ENCODE measurements at regions not wholly inside any gene's neighbourhood (a gene's known extent, or its start where the extent isn't known, plus 50 kb on each side); places are given as distances from the start of the nearest gene placed in this dataset.

GRCh38 chr6:23531666-23532065 lies 594.3 kb upstream of the NRSN1 start (continued):
- TF ChIP-seq BATF2 (CRISPR knock-in tag; IDR thresholded peaks at IDR 0.05) (no peak), ZKSCAN1 (IDR thresholded peaks at IDR 0.05; ENCODE audit: low read length) (no peak), ZNF333 (CRISPR knock-in tag; IDR thresholded peaks at IDR 0.05; ENCODE audit: borderline replicate concordance) (no peak), EP300 (IDR thresholded peaks at IDR 0.05; ENCODE audit: low read depth in 2 of 2, low read length in 2 of 2) (no peak), EP300 (CRISPR knock-in tag; IDR thresholded peaks at IDR 0.05; ENCODE audit: borderline replicate concordance) (no peak)

- CTCF ChIA-PET (ENCODE audit: low intra/inter-chr PET ratio, low total read pairs) = no interaction called here
Measured at GRCh38 chr6:23532227-23532626, 593.8 kb upstream of the NRSN1 start.

More at GRCh38 chr6:23532227-23532626, 593.8 kb upstream of the NRSN1 start:
- H3K4me2 ChIP-seq (ENCODE audit: low read depth, low read length) = no peak overlapping the region
- H3K4me3 ChIP-seq (replicated peaks in 1 of 3; ENCODE audit: insufficient read depth in 1 of 3, low read depth in 2 of 3, low read length in 3 of 3) = no peak overlapping the region
- H2AFZ ChIP-seq (ENCODE audit: low read length) = no peak overlapping the region
- H4K20me1 ChIP-seq (ENCODE audit: insufficient read depth, low read length) = no peaks in the 10 kb centered on the region
- TF ChIP-seq ZNF253 (CRISPR knock-in tag; IDR thresholded peaks at IDR 0.05; ENCODE audit: borderline replicate concordance) = no peak
- TF ChIP-seq ZNF484 (CRISPR knock-in tag; IDR thresholded peaks at IDR 0.05; ENCODE audit: borderline replicate concordance, low read depth) = no peak
- no peak for TF ChIP-seq CEBPG (CRISPR knock-in tag; IDR thresholded peaks at IDR 0.05)
- no peak for TF ChIP-seq ZSCAN29 (CRISPR knock-in tag; conservative IDR thresholded peaks at IDR 0.05)
- TF ChIP-seq CREB3 (CRISPR knock-in tag; IDR thresholded peaks at IDR 0.05) = no peak
- TF ChIP-seq ZNF792 (CRISPR knock-in tag; IDR thresholded peaks at IDR 0.05) = no peak
- no peak for TF ChIP-seq ZBTB33 (CRISPR knock-in tag; IDR thresholded peaks at IDR 0.05)
- no peak for TF ChIP-seq JUN (CRISPR knock-in tag; IDR thresholded peaks at IDR 0.05)
- no peak for TF ChIP-seq ZNF713 (CRISPR knock-in tag; IDR thresholded peaks at IDR 0.05)
- no peak for TF ChIP-seq EZH2 (conservative IDR thresholded peaks at IDR 0.05; ENCODE audit: low read depth, low read length)
- no peak for TF ChIP-seq GPBP1L1 (CRISPR knock-in tag; IDR thresholded peaks at IDR 0.05)
- no peak for TF ChIP-seq ZBTB42 (CRISPR knock-in tag; IDR thresholded peaks at IDR 0.05)
- TF ChIP-seq ZNF629 (CRISPR knock-in tag; conservative IDR thresholded peaks at IDR 0.05) = no peak
- no peaks in the 10 kb centered on the region for H3K36me3 ChIP-seq (replicated peaks in 1 of 2; ENCODE audit: control insufficient read depth in 1 of 2, insufficient read depth in 2 of 2, low read length in 2 of 2)
- no peaks in the 10 kb centered on the region for H3K4me1 ChIP-seq (ENCODE audit: insufficient read depth, low read length)
- H3K79me2 ChIP-seq (ENCODE audit: insufficient read depth, low read length) = no peaks in the 10 kb centered on the region
- intact Hi-C loops (cut with micrococcal nuclease; ENCODE audit: unreplicated experiment) = no loop called here
- DNase-seq (ENCODE audit: low spot score) (no peak), ATAC-seq (no peak), FAIRE-seq (no peak)
- in situ Hi-C loops (cut with HindIII; ENCODE audit: extremely low pct_ligation_motif_present, low pct_unique_long_range_greater_than_20kb) = no loop called here
- H3K9me3 ChIP-seq (ENCODE audit: low read length) = no peaks in the 10 kb centered on the region
- BruUV-seq (replicated peaks) = no TSS peak
- POLR2A ChIA-PET = no interaction called here
- no peak overlapping the region for H3K9ac ChIP-seq (ENCODE audit: insufficient read depth, low read depth, low read length)
- no peaks in the 10 kb centered on the region for H3K27me3 ChIP-seq (ENCODE audit: control insufficient read depth in 1 of 2, insufficient read depth in 2 of 2, low read length in 2 of 2)
- H3K27ac ChIP-seq (ENCODE audit: extremely low read length, insufficient read depth, low read length) = no peak overlapping the region

All from HepG2 (cell line).